GM18858 (cell line): ENCODE measurements at regions not wholly inside any gene's neighbourhood (a gene's known extent, or its start where the extent isn't known, plus 50 kb on each side); places are given as distances from the start of the nearest gene placed in this dataset.

Experiments used
- ATAC-seq: cut with Tn5 transposase; IDR thresholded peaks from one replicate; pipeline ENCODE4 v1.9.1; 2021; ENCODE audit not compliant: unreplicated experiment

DNA sequence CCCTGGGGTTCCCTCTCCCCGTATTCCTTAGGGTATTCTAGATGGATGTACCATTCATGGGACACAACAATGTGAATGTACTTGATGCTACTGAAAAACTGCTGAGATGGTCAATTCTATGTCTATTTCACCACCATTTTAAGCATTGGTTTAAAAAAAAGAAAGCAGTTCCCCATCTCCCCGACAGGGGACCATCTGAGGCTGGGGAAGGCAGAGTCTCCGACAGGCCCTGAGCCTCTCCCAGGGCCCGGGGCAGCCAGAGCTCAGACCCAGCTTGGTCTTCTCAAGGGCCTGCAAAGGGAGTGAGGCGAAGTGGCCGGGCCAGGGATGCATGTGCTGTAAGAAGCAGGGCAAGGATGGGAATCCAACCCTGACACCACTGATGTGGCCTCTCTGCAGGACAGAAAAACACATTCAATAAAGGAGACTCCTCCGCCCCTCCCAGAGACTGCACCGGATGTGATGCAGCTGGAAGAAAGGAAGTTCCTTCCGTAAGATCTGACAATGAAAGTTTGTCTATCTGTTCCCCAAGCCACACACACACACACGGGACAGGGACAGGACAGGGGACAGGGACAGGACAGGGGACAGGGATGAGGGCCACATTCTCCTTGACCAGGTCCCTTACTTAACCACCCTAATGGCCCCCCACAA is 234.1 kb downstream of the BCL11B start:
- ATAC-seq, result no peak

DNA sequence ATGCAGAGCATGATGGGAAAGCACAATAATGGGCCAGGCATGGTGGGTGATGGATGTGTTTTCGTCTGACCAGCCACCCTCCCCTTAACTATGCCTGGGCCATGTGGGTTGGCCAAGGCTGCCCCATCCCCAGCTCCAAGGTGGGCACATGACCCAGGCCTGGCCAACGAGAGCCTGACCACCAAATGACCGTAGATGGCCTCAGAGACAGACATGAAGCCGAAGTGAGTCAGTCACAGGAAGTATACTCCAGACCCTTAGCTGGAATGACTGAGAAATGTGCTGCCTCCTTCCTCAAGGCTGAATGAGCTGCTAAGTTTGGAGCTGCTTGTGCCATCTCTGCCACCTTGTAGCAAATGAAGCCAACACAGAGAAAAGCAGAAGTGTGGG is 233.6 kb downstream of the BCL11B start:
- ATAC-seq, result no peak

DNA sequence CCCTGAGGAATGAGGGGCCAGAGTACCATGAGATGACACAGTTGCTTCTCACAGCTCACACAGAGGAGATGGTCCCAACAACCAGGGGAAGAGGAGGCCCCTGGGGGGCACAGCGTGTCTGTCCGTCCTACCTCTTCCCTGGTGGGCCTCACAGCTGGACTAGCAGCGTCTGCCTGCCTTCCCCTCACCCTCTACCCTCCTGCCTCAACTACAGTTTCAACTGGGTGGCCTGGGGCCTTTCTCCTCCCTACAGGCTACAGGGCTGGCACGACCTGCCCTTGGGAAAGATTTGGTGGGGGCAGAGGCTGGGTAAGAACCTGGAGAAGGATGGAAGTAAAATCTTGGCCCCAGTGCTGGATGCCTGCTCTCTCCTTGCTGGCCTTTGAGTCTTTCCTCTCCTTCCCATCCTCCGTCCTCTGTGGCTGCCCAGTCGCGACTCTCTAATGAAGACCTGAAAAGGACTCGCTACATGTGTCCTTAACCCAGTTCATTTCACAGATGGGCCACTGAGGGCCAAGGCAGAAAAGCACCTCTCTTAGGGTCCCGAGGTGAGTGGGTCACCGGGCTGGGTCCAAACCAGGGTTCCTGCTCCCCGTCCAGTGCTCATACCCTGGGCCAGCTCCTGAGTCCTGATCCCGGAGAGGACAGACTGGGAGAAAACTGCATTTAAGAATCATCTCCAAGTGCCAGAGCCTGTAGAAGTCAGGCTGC is 232.5 kb downstream of the BCL11B start:
- ATAC-seq, result no peak

DNA sequence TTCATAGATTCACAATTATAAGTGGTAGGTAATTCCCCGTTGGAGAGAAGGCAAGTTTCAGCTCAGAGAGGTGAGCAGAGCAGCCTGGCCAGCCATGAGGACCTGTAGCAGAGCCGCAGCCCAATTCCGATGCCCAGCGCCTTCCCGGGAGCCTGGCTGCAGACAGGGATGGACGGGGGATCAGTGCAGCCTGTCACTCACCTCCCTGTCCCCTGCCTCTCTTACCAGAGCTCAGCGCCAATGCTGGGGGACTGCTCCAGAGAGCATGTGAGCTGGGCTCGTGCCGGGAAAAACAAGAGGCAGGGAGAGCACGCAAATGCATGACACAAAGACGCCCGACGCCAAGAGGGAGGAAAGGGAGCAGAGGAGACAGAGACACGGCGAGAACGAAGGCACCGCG is 231.9 kb downstream of the BCL11B start:
- ATAC-seq, result no peak

DNA sequence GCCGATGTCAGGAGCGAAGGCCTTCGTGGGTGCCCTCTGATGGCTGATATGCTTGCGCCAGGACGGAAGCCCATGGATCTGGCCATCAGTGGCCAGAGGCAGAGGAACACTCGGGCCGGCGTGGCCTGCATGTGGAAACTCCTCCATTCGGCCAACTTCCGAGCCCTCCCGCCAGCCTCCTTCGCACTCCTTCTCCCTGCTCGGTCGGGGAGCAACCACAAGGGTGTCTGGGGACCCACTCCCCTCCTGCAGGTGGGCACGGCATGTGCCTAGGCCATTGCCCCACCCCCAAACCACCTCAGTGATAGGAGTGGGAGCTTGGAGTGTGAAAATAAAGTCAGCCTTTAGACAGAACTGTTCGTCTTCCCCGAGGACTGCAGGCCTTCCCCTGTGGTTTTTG is 231.3 kb downstream of the BCL11B start:
- ATAC-seq, result no peak

DNA sequence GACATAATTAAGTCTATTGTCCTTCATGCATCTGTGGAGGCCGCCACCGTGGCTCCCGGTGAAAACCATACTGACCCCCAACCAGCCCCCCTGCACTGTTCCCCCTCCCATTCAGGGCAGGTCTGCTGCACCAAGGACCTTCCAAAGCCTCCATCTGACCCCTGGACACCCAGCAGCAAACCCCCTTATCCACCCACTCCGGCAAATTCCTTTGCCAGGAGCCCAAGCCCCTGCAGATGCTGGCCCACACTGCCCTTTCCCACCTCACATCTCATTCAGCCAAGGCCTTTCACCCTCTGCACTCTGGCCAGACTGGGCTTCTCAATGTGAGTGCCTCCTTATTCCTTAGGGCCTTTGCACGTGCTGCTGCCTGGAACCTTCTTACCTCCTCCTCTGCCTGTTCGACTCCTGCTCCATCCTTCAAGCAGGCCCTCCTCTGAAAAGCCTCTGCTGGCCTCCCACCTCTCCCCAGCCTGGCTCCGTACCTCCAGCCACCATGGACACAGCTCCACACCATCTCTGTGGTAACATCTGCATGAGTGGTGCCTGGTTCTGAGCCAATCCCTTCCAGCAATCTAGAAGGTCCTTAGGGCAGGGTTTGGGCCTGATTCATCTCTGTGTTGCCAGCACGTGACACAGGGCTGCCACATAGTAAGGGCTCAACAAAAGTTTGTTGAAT is 230.7 kb downstream of the BCL11B start:
- ATAC-seq, result no peak

DNA sequence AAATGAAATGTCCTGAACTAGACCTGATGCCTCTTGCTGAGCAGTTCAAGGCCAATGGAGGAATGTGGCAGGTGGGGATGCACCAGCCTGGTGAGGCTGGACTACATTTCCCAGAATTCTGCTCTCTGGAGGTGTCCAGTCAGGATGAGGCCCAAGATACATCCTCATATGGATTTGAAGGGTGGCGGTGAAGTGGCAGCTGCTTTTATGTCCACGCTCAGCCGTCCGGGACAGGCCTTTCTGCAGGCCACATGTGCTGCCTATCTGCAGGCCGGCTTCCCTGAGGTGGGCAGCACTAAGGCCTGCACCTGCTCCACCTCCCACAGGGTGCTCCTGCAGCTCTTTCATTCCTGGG is 230.2 kb downstream of the BCL11B start:
- no peak for ATAC-seq

DNA sequence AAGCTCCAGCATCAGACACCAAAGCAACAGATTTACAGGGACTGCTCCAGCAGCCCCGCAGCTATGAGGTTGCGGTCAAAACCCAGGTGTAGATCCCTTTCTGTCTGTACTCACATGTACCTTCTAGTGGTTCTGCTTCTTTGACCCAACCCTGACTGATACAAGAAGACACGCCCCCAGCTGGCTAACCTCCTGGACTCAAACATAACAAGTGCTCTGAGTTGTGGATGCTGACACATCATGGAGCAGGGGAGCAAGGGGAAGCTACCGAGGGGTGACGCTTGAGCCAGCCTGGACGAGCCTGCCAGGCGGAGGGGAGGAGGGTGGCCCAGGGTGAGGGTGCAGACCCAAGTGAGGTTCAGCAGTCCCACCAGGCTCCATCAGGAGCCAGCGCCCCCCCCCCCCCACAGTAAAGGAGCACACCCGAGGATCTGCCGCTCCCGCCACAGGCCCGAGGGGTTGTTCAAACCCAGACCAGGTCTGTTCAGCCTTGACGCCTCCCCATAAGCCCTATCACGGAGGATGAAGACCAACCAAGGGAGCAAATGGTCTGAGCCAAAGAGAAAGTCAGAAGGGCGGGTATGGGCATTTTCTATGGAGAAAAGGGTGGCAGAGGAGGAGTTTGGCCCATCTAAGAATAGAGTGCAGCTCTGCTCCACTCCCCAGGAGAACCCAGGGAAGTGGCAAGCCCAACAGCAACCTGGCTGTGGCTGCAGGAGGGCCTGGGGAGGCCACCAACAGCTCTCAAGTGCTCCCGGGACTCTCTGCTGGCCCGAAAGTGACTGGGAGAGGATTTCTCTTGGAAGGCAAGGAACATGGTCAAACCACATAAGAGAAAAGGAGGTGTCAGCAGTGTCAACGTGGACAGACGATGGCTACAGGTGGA is 229.4 kb downstream of the BCL11B start:
- ATAC-seq, result no peak

DNA sequence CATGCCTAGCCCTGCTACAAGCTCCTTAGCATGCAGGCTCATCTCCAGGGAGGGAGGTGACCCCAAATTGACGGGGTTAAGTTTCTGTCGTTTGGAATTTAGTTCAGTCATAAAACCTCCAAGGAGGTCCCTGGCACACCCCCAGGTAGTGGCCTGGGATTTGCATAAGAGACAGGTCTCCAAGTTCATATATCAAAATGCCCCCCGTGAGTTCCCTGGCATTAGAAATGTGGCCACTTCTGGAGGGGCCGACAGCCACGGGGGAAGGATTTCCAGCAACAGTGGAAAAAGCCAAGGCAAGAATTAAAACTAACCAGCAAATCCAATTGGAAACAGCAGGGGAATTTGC is 228.8 kb downstream of the BCL11B start:
- ATAC-seq, result no peak

DNA sequence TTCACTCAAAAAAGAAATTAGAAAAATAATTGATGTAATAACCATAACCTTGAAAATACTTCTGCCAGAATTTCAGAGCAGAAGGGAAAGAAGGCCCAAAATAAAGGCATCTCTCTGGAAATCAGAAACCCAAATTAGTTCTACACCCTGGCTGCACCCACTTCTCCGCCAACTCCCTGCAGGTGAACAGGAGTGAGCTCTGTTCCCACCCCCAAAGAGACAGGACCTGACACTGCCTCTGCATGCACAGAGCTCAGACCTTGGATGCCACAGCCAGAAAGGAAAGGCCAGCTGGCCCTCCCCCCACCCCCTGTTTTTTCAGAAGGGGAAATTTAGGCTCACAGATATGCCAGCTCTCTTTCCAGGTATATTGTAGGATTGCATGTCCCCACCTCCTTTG is 228.2 kb downstream of the BCL11B start:
- ATAC-seq, result no peak

DNA sequence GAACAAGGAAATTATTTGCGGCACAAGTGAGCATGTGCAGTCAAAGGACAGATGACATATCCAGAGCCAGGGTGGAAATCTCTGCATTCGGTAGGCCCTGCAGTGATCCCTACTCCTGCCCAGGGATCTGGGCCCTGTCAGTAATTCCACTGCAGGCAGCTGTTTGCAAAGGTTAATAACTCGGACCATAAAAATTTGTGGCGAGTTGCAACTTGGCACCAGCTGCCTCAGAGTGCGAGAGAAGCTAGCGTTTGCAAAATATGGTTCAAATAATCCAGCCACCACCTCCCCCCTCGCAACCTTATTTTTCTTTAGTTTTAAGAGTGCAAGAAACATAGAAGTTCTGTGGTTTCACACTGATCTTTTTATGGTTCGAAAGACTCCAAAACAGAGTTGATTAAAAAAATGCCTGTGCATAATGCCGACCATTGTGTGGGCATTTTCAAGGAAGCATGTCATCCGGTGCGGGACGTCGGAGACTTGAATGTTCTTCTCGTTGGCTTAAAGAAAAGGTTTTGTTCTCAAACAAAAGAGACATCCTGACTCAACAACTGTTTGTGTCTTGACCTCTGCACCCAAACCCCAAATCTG is 224.5 kb downstream of the BCL11B start:
- ATAC-seq, result no peak

DNA sequence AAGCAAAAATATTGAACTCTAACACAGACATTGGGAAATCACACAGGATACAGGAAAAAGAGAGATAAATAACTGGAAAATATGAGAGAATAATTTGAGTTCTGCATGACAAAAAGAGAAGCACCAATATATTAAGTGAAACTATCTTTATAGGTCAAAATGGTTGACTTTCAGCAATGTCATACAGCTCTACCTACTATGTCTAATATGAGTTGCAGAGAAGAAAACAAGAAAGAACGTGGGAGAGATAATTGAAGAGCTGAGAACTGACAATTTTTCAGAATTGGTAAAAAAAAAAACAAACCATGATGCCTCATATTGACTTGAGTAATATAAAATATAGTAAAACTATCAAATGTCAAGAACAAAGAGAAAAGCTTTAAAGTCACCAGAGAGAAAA is 221.7 kb downstream of the BCL11B start:
- no peak for ATAC-seq

DNA sequence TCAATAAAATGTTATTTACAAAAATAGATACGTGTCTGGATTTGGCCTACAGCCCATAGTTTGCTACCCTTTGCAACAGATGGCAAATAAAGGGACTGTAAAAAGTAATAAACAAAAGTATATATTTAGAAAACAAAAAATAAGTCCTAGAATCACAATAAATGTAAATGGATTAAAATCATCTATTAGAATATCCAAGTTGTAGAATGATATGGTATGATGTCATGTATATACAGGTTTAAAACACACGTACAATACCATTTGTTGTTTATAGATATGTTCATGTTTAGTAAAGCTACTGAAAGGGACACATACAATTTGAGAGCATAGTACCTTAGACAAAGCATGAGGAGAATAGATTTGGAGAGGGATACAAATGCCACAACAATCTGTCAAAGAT is 219.5 kb downstream of the BCL11B start:
- ATAC-seq, result no peak

DNA sequence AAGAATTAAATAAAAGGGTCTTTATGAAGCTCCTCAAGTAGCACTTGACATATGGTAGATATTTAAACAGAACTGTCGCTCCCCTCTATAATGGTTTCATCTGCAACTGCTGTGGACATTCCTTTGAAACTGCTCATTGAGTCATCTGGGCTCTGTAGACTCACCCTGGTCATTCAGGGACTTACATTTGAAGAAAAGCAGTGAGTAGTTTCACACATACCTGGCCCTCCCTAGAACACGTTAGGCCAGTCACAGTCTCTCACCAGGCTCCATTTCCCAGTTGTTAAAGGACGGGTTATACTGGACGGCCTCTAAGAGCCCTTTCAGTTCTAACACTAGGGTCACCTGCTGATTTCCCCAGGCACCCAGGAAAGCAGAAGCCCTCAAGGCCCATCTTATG is 217.0 kb downstream of the BCL11B start:
- no peak for ATAC-seq

DNA sequence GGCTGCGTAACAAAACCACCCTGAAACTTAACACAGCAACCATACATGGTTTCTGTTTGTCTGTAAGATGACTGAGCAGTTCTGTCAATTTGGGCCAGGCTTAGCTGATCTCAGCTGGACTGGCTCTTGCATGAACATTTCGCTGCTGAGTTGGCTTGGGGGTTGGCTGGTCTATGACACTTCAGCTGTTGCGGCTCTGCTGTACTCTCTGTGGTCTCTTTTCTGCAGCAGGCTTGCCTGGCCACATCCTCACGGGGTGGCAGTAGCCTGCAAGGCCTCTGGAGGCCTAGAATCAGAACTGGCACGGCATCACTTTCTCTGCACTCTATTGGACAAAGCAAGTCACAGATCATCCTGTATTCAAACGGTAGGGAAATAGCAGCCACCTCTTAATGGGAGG is 216.2 kb downstream of the BCL11B start:
- ATAC-seq, result no peak

DNA sequence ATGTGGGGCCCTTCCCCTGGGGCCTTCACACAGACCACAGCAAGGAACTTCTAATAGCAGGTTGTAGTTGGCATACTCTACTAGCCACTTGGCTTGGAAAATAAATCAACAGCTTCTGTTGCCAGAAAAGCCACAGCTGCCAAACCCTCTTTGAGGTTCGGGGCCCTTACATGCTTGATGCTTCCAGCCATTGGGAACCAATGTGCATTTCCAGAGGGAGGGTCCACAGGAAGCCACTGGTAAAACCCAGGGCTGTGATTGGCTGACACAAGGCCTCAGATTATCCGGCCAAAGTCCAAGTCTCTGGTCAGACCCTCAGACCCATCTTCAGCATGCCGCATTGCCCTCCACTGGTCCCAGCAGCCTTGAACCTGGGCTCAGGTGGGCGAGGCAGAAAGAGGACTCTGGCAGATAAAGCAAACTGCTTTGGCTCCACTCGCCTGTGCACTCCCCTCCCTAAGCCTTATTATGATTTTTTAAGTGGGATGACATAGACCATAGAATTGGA is 214.4 kb downstream of the BCL11B start:
- no peak for ATAC-seq

DNA sequence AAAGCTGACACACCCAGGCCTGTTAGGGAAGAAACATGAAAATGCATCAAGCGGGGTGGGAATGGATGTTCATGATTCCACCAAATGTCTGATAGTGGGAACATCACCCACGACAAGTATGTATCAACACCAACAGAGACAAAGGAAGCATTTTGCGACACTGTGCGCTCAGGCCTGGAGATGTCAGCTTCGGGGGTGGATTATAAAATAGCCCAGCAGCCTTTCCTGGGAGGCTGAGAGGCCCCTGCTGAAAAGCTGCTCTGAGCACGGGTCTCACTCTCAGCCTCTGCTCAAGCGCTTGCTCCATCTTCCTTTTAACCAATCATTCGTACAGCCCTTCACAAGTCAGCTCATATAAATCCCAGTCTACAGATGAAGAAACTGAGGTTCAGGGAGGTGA is 213.5 kb downstream of the BCL11B start:
- no peak for ATAC-seq

DNA sequence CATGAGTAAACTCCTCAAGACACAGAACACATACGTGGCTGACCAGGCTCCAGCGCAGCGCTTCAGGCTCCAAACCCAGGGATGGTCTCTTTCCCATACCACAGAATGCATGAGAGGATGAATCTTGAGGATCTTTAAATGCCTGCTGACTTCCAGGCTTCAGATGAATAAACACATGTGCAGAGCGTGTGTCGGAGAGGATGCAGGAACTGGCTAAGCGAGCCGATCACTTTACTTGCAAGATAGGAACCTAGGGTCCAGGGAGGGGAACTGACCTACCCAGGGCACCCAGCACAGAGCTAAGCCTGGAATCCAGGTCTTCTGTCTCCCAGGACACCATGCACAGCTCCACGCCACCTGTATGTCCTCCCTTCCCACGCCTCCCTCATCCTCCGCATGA is 209.8 kb downstream of the BCL11B start:
- no peak for ATAC-seq

DNA sequence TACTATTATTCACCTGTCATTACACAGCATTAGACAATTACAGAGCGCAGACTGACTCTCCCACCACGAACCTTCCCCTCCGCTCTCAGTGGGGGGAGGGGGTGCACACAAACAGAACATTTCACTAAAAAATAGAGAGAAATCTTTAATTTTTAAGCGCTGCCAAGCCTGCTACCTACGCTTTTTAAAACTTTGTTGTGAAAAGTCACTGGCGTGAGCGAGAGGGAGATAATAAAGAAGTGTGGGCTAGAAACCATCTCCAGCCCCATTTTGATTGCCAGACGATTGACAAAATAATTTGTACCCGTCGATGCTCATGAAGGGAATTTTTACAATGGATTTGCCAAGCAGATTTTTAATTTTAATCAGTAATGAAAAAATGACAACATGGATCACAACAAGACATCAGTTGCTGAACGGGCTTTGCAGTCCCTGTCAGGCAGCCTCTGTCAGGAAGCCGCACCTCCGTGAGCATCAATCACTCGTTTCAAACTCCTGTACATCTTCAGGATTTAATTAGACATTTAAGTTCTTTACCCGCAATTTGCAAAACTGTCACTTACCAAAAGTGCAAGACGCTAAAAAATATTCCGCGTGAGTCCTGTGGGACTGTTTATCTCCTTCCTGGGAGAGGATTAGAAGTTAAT is 209.1 kb downstream of the BCL11B start:
- no peak for ATAC-seq

DNA sequence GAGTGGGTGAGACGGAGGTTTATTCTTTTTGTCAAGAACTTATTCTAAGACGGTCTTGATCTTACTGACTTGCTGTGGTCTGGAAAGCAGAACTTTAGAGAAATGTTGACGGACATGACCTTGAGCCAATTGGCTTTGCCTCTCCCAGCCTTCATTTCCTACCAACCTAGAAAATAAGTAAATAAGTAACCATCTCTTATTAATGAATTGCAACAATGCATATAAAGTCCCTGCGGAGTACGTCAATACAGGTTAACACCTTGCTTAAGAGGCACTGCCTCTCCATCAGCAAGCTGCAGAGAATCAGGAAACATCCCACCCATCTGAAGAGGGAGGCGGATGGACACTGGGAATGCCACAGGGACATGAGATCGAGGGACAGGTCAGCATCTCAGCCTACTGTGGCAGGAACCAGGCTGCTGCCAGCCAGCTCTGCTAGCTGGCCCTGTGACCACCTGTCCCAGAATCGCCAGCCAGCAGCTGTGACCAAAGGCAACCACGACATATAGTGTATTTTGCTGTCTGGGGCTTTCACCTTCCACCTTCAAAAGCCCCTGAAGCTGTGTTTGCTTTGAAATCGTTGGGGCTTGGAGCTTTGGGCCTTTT is 208.3 kb downstream of the BCL11B start:
- no peak for ATAC-seq
